Gastroesophageal sphincter (tissue), 3 donors: ENCODE measurements at regions not wholly inside any gene's neighbourhood (a gene's known extent, or its start where the extent isn't known, plus 50 kb on each side); places are given as distances from the start of the nearest gene placed in this dataset.

Experiments
- CTCF ChIP-seq, 4 experiments: fragments of 200-600 bp in 2 of 4; fragments of 450-650 bp in 2 of 4; sonication (generic) in 1 of 4; IDR thresholded peaks; one replicate each; pipeline ENCODE4 v1.5.1; 2017 to 2019; ENCODE audit warnings: antibody characterized with exemption in 4 of 4, mild to moderate bottlenecking in 2 of 4, moderate library complexity in 2 of 4
- POLR2A ChIP-seq, 2 donors: fragments of 450-650 bp; IDR thresholded peaks; one replicate each; pipeline ENCODE4 v1.6.1; 2017; ENCODE audit warnings: antibody characterized with exemption in 2 of 2, mild to moderate bottlenecking in 2 of 2, moderate library complexity in 1 of 2
- POLR2AphosphoS5 ChIP-seq: sonication (generic); formaldehyde crosslinking; IDR thresholded peaks from one replicate; pipeline ENCODE4 v1.6.1; 2017; ENCODE audit warnings: antibody characterized with exemption

- TF ChIP-seq CTCF (IDR thresholded peaks at IDR 0.05) (no peak), POLR2AphosphoS5 (no peak), POLR2A (IDR thresholded peaks at IDR 0.05) (no peak)
Observed at GRCh38 chr15:39052323-39052705, 487.7 kb upstream of the RASGRP1 start.
